ENCODE measurements at regions not wholly inside any gene's neighbourhood (a gene's known extent, or its start where the extent isn't known, plus 50 kb on each side); places are given as distances from the start of the nearest gene placed in this dataset.

DNA sequence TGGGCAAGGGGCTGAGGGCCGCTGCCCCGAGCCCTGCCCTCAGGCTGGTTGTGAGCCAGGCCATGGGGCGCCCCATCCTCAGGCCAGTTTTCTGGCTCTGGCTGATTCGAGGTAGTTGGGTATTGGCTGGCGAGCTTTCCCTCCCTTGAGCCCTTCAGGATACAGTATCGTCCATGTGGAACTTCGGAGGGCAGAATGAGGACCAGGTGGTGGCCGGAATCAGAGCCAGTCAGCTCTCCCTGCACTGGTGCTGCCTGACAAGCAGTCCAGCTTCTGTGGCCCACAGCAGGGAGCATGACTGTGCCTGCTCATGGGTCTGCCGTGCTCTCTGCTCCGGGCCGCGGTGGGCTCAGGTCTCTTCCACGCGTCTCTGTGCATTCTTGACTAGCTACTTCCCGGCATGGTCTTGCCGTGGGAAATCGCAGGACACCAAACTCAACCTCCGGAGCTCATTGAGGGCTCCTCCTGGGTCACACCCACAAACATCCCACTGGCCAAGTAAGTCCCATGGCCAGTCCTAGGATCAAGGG lies 1289.3 kb downstream of the BRD1 start:
- no peaks in the 10 kb centered on the region for H3K36me3 ChIP-seq (ENCODE audit: insufficient read depth, low read length)
- H3K4me3 ChIP-seq, result no peak overlapping the region
- no peak overlapping the region for H3K27ac ChIP-seq
- TF ChIP-seq FOXP2 (optimal IDR thresholded peaks at IDR 0.05; ENCODE audit: control extremely low read depth, extremely low read length, insufficient read depth) (no peak), EZH2 (IDR thresholded peaks at IDR 0.05) (no peak), POLR2AphosphoS5 (IDR thresholded peaks at IDR 0.05; ENCODE audit: borderline replicate concordance, low read depth, low read length) (no peak)
- no peak overlapping the region for H3K9ac ChIP-seq (ENCODE audit: insufficient read length)
- DNase-seq (ENCODE audit: low read depth, low spot score), result no peak
- no peaks in the 10 kb centered on the region for H3K9me3 ChIP-seq (ENCODE audit: low read depth, low read length)

DNA sequence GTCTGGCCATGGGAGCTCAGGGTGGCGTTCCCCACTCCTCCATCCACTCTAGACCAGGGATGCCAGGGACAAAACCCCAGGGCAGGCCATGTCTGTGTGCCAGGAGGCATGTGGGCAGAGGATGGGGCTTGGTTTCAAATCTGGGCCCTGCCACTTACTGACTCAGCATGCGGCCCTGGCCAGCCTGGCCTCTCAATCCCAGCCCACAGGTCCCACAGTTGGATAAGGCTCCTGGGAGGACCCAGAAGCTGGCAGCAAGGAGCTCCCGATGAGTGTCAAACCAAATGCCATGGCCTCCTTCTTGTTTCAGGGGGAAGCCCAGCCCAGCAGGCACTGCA lies 1290.4 kb downstream of the BRD1 start:
- no peak for TF ChIP-seq POLR2AphosphoS5 (IDR thresholded peaks at IDR 0.05; ENCODE audit: borderline replicate concordance, low read depth, low read length)
- TF ChIP-seq FOXP2 (optimal IDR thresholded peaks at IDR 0.05; ENCODE audit: control extremely low read depth, extremely low read length, insufficient read depth), result no peak
- TF ChIP-seq EZH2 (IDR thresholded peaks at IDR 0.05), result no peak
- H3K4me3 ChIP-seq, result no peak overlapping the region
- no peak overlapping the region for H3K27ac ChIP-seq
- H3K9me3 ChIP-seq (ENCODE audit: low read depth, low read length), result no peaks in the 10 kb centered on the region
- no peak overlapping the region for H3K9ac ChIP-seq (ENCODE audit: insufficient read length)
- DNase-seq (ENCODE audit: low read depth, low spot score), result no peak
- no peaks in the 10 kb centered on the region for H3K36me3 ChIP-seq (ENCODE audit: insufficient read depth, low read length)

DNA sequence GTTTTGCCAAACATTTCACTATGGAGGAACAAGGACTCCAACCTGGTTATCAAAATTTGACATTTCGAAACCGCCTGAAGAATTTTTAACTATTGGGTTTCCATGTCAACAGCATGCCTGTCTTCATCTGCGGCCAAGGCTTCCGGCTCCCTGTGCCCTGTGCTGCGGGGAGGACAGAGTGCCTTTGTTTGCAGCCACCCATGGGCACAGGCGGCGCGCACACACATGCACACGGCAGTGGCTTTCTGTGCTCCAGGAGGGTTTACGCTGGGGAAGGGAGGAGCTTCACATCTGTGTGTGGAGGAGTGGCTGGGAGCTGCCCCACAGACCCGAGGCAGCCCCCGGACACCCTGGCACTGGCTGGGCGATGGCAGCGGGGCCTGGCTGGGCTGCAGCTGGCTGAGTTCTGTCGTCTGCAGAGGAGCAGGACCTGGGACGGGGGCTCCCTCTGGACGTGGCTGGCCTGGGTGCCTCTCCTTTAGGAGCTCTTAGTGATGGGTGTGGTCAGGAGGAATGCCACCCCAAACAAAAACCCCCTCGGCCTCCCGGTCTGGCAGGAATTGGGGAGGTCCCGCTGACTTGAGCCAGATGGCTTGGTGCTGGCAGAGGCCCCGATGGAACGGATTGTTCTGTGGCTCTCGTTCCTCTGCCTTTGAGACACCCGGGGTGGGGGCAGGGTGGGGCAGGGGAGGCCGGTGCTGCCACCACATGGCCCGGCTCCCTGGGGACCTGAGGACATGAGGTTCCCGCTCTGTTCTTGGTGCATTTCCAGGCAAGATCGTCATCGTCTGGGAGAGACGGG lies 1290.9 kb downstream of the BRD1 start:
- TF ChIP-seq FOXP2 (optimal IDR thresholded peaks at IDR 0.05; ENCODE audit: control extremely low read depth, extremely low read length, insufficient read depth) (no peak), POLR2AphosphoS5 (IDR thresholded peaks at IDR 0.05; ENCODE audit: borderline replicate concordance, low read depth, low read length) (no peak), EZH2 (IDR thresholded peaks at IDR 0.05) (no peak)
- H3K27ac ChIP-seq, result no peak overlapping the region
- no peak overlapping the region for H3K4me3 ChIP-seq
- no peak overlapping the region for H3K9ac ChIP-seq (ENCODE audit: insufficient read length)
- H3K36me3 ChIP-seq (ENCODE audit: insufficient read depth, low read length), result no peaks in the 10 kb centered on the region
- H3K9me3 ChIP-seq (ENCODE audit: low read depth, low read length), result no peaks in the 10 kb centered on the region
- DNase-seq (ENCODE audit: low read depth, low spot score), result no peak

DNA sequence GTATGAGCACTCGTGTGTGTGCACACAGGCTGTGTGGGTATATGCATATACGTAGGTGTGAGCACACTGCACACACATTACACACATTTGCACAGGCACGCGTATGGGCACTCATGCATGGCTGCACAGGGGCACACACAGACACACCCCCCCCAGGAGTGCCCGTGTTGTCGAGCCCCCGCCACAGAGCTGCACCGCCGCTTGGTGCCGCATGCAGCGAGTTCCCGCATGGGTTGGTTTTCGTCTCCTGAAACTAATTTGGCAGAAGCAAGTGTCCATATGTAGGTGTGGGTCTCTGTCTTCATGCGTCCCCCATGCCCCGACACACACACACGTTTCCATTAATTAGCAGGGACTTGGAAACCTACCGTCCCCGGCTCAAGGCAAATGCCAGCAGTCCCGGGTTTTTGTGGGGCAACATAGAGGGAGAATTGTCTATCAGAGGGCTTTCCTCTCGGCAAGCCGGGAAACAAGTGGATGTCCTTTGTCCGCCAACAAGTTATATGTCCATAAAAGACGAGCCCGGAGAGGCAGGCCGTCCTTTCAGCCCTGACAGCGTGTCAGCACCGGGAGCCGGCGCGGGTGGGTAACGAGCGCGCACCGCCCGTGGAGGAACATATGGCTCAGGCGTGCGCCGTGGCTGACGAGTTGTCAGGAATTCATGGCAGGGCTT lies 1291.7 kb downstream of the BRD1 start:
- no peak for TF ChIP-seq EZH2 (IDR thresholded peaks at IDR 0.05)
- TF ChIP-seq FOXP2 (optimal IDR thresholded peaks at IDR 0.05; ENCODE audit: control extremely low read depth, extremely low read length, insufficient read depth), result no peak
- TF ChIP-seq POLR2AphosphoS5 (IDR thresholded peaks at IDR 0.05; ENCODE audit: borderline replicate concordance, low read depth, low read length), result no peak
- no peak overlapping the region for H3K27ac ChIP-seq
- DNase-seq (ENCODE audit: low read depth, low spot score), result no peak
- H3K9ac ChIP-seq (ENCODE audit: insufficient read length), result no peak overlapping the region
- no peaks in the 10 kb centered on the region for H3K36me3 ChIP-seq (ENCODE audit: insufficient read depth, low read length)
- H3K4me3 ChIP-seq, result no peak overlapping the region
- no peaks in the 10 kb centered on the region for H3K9me3 ChIP-seq (ENCODE audit: low read depth, low read length)

DNA sequence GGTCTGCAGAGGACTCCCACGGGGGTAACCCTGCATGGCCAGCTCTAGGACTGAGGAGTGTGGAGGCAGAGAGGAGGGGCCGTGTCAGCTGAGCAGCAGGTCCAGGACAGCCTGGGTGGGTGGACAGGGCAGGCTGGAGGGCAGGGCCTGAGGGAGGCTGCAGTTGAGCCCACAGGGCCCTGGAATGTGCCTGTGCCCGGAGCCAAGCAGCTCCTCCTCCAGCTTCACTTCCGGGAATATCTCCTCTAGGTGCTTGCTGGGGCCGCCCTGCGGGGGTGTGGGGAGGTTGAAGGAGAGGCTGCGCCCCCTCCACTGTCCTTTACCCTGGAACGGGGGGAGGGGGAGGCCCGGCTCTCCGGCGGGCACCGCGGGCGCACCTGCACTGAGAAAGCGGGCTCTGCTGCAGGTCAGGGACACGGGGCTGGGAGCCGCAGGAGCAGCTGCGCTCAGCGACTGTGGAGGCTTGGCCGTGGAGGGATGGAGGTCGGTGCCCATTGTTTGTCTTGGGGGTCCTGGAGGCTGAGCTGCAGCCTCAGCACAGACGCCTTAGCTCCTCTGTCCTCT lies 1293.2 kb downstream of the BRD1 start:
- TF ChIP-seq FOXP2 (optimal IDR thresholded peaks at IDR 0.05; ENCODE audit: control extremely low read depth, extremely low read length, insufficient read depth), result no peak
- TF ChIP-seq POLR2AphosphoS5 (IDR thresholded peaks at IDR 0.05; ENCODE audit: borderline replicate concordance, low read depth, low read length), result no peak
- TF ChIP-seq EZH2 (IDR thresholded peaks at IDR 0.05), result no peak
- no peak for DNase-seq (ENCODE audit: low read depth, low spot score)
- H3K9me3 ChIP-seq (ENCODE audit: low read depth, low read length), result no peaks in the 10 kb centered on the region
- no peaks in the 10 kb centered on the region for H3K36me3 ChIP-seq (ENCODE audit: insufficient read depth, low read length)
- no peak overlapping the region for H3K27ac ChIP-seq
- no peak overlapping the region for H3K4me3 ChIP-seq
- H3K9ac ChIP-seq (ENCODE audit: insufficient read length), result no peak overlapping the region

DNA sequence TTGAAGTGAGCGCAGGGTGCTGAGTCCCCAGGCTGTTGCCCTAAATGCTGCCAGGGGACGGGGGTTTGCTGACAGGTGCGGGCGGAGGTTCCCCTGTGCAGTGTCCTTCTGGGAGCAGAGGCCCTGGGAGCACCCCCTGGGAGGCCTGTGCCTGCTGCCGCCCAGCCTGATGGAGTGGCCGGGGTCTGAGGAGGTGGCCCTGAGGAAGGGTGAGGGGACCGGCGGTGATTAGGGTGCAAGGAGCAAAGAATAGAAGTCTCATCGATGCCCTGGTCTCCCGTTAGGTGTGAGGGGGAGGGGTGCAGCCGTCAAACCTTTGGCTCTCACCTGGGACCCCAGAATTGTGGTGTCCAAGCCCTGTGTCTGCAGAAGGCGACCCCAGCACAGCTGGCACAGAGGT lies 1294.7 kb downstream of the BRD1 start:
- Histone ChIP-seq H3K27ac (no peak overlapping the region), H3K9me3 (ENCODE audit: low read depth, low read length) (no peaks in the 10 kb centered on the region), H3K4me3 (no peak overlapping the region), H3K9ac (ENCODE audit: insufficient read length) (no peak overlapping the region), H3K36me3 (ENCODE audit: insufficient read depth, low read length) (no peaks in the 10 kb centered on the region)
- TF ChIP-seq POLR2AphosphoS5 (IDR thresholded peaks at IDR 0.05; ENCODE audit: borderline replicate concordance, low read depth, low read length) (no peak), FOXP2 (optimal IDR thresholded peaks at IDR 0.05; ENCODE audit: control extremely low read depth, extremely low read length, insufficient read depth) (no peak), EZH2 (IDR thresholded peaks at IDR 0.05) (no peak)
- DNase-seq (ENCODE audit: low read depth, low spot score), result no peak

DNA sequence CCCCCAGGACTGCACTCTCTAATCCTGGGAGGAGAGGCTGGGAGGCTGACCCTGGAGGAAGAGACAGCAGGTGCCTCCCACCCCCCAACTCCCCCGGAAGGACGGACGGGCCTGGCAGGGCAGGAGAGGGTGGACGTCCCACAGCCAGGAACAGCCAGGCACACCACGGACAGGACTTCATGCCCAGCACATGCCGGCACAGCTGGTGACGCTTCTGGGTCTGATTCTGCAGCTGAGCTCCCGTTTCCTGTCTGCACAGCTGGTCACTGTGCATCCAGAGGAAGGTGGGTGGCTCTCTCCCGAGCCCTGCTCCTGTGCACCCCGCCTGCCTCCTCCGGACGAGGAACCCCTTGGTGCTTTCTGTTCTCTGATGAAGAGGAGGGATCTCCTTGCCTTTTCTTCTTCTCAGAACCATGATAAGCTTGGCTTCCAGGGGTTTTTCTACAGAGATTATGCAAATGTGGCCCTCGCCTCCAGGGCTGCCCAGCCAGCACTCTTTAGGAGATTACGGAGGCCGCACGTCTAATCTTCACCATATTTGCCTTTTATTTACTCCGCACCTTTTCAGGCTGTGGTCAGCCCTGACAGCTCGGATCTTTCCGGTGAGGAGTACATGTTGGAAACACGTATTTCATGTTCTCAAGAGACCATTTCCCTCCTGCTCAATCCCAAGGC lies 1295.8 kb downstream of the BRD1 start:
- H3K9ac ChIP-seq (ENCODE audit: insufficient read length), result no peak overlapping the region
- TF ChIP-seq FOXP2 (optimal IDR thresholded peaks at IDR 0.05; ENCODE audit: control extremely low read depth, extremely low read length, insufficient read depth), result no peak
- no peak for TF ChIP-seq EZH2 (IDR thresholded peaks at IDR 0.05)
- TF ChIP-seq POLR2AphosphoS5 (IDR thresholded peaks at IDR 0.05; ENCODE audit: borderline replicate concordance, low read depth, low read length), result no peak
- no peak for DNase-seq (ENCODE audit: low read depth, low spot score)
- H3K4me3 ChIP-seq, result no peak overlapping the region
- no peak overlapping the region for H3K27ac ChIP-seq
- no peaks in the 10 kb centered on the region for H3K9me3 ChIP-seq (ENCODE audit: low read depth, low read length)
- no peaks in the 10 kb centered on the region for H3K36me3 ChIP-seq (ENCODE audit: insufficient read depth, low read length)

DNA sequence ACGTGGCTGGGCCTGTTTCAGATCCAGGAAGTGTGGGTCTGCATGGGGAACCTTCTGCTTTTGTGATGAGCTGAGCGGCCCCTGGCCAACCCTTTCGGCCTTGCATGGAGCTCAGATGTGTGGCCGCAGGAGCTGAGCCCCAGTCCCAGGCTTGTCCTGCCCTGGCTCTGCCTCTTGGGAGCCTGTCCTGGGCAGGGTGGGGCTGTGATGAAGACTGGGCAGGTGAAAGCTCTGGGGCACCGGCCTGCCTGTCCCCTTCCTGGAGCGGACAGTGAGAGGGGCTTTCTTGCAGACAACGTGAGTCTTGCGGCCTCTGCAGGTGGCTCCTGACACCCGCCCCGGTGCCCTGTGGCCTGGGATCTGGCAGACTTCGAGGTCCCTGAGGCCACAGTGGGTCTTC lies 1296.6 kb downstream of the BRD1 start:
- TF ChIP-seq POLR2AphosphoS5 (IDR thresholded peaks at IDR 0.05; ENCODE audit: borderline replicate concordance, low read depth, low read length), result no peak
- no peak overlapping the region for H3K4me3 ChIP-seq
- no peak overlapping the region for H3K27ac ChIP-seq
- H3K9ac ChIP-seq (ENCODE audit: insufficient read length), result no peak overlapping the region
- no peak for DNase-seq (ENCODE audit: low read depth, low spot score)
- no peaks in the 10 kb centered on the region for H3K9me3 ChIP-seq (ENCODE audit: low read depth, low read length)
- no peaks in the 10 kb centered on the region for H3K36me3 ChIP-seq (ENCODE audit: insufficient read depth, low read length)
